SK-MEL-5 (cell line): ENCODE measurements at regions not wholly inside any gene's neighbourhood (a gene's known extent, or its start where the extent isn't known, plus 50 kb on each side); places are given as distances from the start of the nearest gene placed in this dataset.
"Not testable (repeated sequence)": the region's sequence is repeated elsewhere in the genome, so short reads cannot be mapped to it uniquely, and the experiment has no call there.

Source experiments
- DNase-seq: peaks from one replicate; pipeline ENCODE4 v3.0.0-alpha.2; 2016; ENCODE audit warnings: low read depth, low spot score
- in situ Hi-C: cut with HindIII; loops from 2 replicates; pipeline ENCODE4 v1.10.0; 2016; ENCODE audit warnings: low sequenced_read_pairs, high pct_unique_total_duplicates, low pct_unique_long_range_greater_than_20kb

- DNase-seq, result no peak
- in situ Hi-C loops, result no loop called here
These were observed 551.8 kb downstream of the CDH9 start for GRCh38 chr5:26486631-26487030.

- DNase-seq, in situ Hi-C loops: not testable (repeated sequence)
These were observed 553.1 kb downstream of the CDH9 start for GRCh38 chr5:26485146-26485860.

- peak; percentile 92 for DNase-seq
- in situ Hi-C loops, result no loop called here
These were observed 555.5 kb downstream of the CDH9 start for GRCh38 chr5:26482810-26483375.

- in situ Hi-C loops, result no loop called here
- DNase-seq, result no peak
These were observed 556.1 kb downstream of the CDH9 start for GRCh38 chr5:26482076-26482809.

- in situ Hi-C loops, result no loop called here
- DNase-seq, result no peak
These were observed 567.9 kb downstream of the CDH9 start for GRCh38 chr5:26470439-26470838.

GRCh38 chr5:26439121-26439520 lies 599.3 kb downstream of the CDH9 start:
- in situ Hi-C loops, result no loop called here
- no peak for DNase-seq

GRCh38 chr5:26434688-26435087 lies 603.7 kb downstream of the CDH9 start:
- DNase-seq, result no peak
- in situ Hi-C loops, result no loop called here

GRCh38 chr5:26432386-26432785 lies 606.0 kb downstream of the CDH9 start:
- no peak for DNase-seq
- in situ Hi-C loops, result no loop called here

- in situ Hi-C loops, result no loop called here
- DNase-seq, result no peak
These were observed 608.1 kb downstream of the CDH9 start for GRCh38 chr5:26430323-26430722.

- DNase-seq, result no peak
- in situ Hi-C loops, result no loop called here
These were observed 611.1 kb downstream of the CDH9 start for GRCh38 chr5:26427281-26427680.

- in situ Hi-C loops, result no loop called here
- DNase-seq, result no peak
These were observed 618.4 kb downstream of the CDH9 start for GRCh38 chr5:26419987-26420386.

- DNase-seq, result no peak
- in situ Hi-C loops, result no loop called here
These were observed 621.5 kb downstream of the CDH9 start for GRCh38 chr5:26416911-26417310.

- DNase-seq, result no peak
- in situ Hi-C loops, result no loop called here
These were observed 622.2 kb downstream of the CDH9 start for GRCh38 chr5:26415987-26416779.

- DNase-seq, result no peak
- in situ Hi-C loops, result no loop called here
These were observed 647.8 kb downstream of the CDH9 start for GRCh38 chr5:26390608-26391007.

- in situ Hi-C loops, result no loop called here
- DNase-seq, result no peak
These were observed 649.4 kb downstream of the CDH9 start for GRCh38 chr5:26388976-26389375.

GRCh38 chr5:26386532-26386931 lies 651.9 kb downstream of the CDH9 start:
- no peak for DNase-seq
- in situ Hi-C loops, result no loop called here

- in situ Hi-C loops, DNase-seq: not testable (repeated sequence)
These were observed 673.8 kb downstream of the CDH9 start for GRCh38 chr5:26364624-26365023.

- in situ Hi-C loops, result no loop called here
- DNase-seq, result no peak
These were observed 694.5 kb downstream of the CDH9 start for GRCh38 chr5:26343801-26344325.
